ENCODE measurements at regions not wholly inside any gene's neighbourhood (a gene's known extent, or its start where the extent isn't known, plus 50 kb on each side); places are given as distances from the start of the nearest gene placed in this dataset.

DNA sequence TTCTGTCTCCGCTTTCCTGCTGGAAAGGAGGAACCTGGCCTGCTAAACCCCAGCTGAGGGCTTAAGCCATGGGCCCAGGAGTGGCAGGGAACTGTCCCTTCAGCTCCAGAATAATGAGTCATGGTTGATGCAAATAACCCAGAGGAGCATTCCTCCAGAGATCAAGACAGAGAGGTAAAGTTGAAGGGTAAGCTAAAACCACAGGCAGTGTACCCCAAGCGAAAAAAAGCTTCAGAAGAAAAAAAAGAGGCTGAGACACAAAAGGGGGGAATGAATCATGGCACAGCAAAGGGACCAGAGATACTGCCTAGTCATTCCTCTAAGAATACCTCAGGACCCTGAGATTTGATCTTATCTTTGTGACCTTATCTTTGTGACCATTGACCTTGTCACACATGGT lies 199.5 kb upstream of the TAS2R1 start (continued):
- TF ChIP-seq, protein P1, sequence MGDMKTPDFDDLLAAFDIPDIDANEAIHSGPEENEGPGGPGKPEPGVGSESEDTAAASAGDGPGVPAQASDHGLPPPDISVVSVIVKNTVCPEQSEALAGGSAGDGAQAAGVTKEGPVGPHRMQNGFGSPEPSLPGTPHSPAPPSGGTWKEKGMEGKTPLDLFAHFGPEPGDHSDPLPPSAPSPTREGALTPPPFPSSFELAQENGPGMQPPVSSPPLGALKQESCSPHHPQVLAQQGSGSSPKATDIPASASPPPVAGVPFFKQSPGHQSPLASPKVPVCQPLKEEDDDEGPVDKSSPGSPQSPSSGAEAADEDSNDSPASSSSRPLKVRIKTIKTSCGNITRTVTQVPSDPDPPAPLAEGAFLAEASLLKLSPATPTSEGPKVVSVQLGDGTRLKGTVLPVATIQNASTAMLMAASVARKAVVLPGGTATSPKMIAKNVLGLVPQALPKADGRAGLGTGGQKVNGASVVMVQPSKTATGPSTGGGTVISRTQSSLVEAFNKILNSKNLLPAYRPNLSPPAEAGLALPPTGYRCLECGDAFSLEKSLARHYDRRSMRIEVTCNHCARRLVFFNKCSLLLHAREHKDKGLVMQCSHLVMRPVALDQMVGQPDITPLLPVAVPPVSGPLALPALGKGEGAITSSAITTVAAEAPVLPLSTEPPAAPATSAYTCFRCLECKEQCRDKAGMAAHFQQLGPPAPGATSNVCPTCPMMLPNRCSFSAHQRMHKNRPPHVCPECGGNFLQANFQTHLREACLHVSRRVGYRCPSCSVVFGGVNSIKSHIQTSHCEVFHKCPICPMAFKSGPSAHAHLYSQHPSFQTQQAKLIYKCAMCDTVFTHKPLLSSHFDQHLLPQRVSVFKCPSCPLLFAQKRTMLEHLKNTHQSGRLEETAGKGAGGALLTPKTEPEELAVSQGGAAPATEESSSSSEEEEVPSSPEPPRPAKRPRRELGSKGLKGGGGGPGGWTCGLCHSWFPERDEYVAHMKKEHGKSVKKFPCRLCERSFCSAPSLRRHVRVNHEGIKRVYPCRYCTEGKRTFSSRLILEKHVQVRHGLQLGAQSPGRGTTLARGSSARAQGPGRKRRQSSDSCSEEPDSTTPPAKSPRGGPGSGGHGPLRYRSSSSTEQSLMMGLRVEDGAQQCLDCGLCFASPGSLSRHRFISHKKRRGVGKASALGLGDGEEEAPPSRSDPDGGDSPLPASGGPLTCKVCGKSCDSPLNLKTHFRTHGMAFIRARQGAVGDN (CRISPR knock-in tag; IDR thresholded peaks at IDR 0.05) = no peak
- TF ChIP-seq DMAP1 (CRISPR knock-in tag; IDR thresholded peaks at IDR 0.05) (no peak), ZNF337 (CRISPR knock-in tag; IDR thresholded peaks at IDR 0.05; ENCODE audit: borderline replicate concordance, low read depth) (no peak), NFYB (CRISPR knock-in tag; IDR thresholded peaks at IDR 0.05) (no peak), ERF (CRISPR knock-in tag; IDR thresholded peaks at IDR 0.05) (no peak), SNRNP70 (IDR thresholded peaks at IDR 0.05; ENCODE audit: low read depth, low read length) (no peak), ZNF709 (CRISPR knock-in tag; IDR thresholded peaks at IDR 0.05) (no peak), ZNF484 (CRISPR knock-in tag; IDR thresholded peaks at IDR 0.05; ENCODE audit: borderline replicate concordance, low read depth) (no peak), FLYWCH1 (CRISPR knock-in tag; IDR thresholded peaks at IDR 0.05) (no peak), KMT2B (CRISPR knock-in tag; IDR thresholded peaks at IDR 0.05) (no peak)
- TF ChIP-seq, protein P2, sequence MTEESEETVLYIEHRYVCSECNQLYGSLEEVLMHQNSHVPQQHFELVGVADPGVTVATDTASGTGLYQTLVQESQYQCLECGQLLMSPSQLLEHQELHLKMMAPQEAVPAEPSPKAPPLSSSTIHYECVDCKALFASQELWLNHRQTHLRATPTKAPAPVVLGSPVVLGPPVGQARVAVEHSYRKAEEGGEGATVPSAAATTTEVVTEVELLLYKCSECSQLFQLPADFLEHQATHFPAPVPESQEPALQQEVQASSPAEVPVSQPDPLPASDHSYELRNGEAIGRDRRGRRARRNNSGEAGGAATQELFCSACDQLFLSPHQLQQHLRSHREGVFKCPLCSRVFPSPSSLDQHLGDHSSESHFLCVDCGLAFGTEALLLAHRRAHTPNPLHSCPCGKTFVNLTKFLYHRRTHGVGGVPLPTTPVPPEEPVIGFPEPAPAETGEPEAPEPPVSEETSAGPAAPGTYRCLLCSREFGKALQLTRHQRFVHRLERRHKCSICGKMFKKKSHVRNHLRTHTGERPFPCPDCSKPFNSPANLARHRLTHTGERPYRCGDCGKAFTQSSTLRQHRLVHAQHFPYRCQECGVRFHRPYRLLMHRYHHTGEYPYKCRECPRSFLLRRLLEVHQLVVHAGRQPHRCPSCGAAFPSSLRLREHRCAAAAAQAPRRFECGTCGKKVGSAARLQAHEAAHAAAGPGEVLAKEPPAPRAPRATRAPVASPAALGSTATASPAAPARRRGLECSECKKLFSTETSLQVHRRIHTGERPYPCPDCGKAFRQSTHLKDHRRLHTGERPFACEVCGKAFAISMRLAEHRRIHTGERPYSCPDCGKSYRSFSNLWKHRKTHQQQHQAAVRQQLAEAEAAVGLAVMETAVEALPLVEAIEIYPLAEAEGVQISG (CRISPR knock-in tag; IDR thresholded peaks at IDR 0.05) = no peak
